ENCODE measurements at regions not wholly inside any gene's neighbourhood (a gene's known extent, or its start where the extent isn't known, plus 50 kb on each side); places are given as distances from the start of the nearest gene placed in this dataset.

- TF ChIP-seq CTCF (IDR thresholded peaks at IDR 0.05; ENCODE audit: unreplicated experiment), result no peak
- no peaks in the 10 kb centered on the region for H3K4me1 Mint-ChIP-seq (ENCODE audit: unreplicated experiment)
- no peak for DNase-seq (ENCODE audit: low spot score)
- H3K27ac Mint-ChIP-seq (ENCODE audit: unreplicated experiment), result no peak overlapping the region
- peaks cover 3% of the 10 kb centered on the region for H3K36me3 Mint-ChIP-seq (ENCODE audit: low read depth, unreplicated experiment)
- H3K27me3 Mint-ChIP-seq (ENCODE audit: unreplicated experiment), result no peaks in the 10 kb centered on the region
- H3K4me3 Mint-ChIP-seq (ENCODE audit: unreplicated experiment), result no peak overlapping the region
- peaks cover 2% of the 10 kb centered on the region for H3K9me3 Mint-ChIP-seq (ENCODE audit: unreplicated experiment)
These were observed 381.0 kb upstream of the BOD1L1 start for GRCh38 chr4:14008494-14008893.

- no peak overlapping the region for H3K4me3 Mint-ChIP-seq (ENCODE audit: unreplicated experiment)
- no peaks in the 10 kb centered on the region for H3K27me3 Mint-ChIP-seq (ENCODE audit: unreplicated experiment)
- no peaks in the 10 kb centered on the region for H3K9me3 Mint-ChIP-seq (ENCODE audit: unreplicated experiment)
- H3K27ac Mint-ChIP-seq (ENCODE audit: unreplicated experiment), result no peak overlapping the region
- DNase-seq (ENCODE audit: low spot score), result no peak
- no peaks in the 10 kb centered on the region for H3K4me1 Mint-ChIP-seq (ENCODE audit: unreplicated experiment)
- TF ChIP-seq CTCF (IDR thresholded peaks at IDR 0.05; ENCODE audit: unreplicated experiment), result no peak
- H3K36me3 Mint-ChIP-seq (ENCODE audit: low read depth, unreplicated experiment), result no peaks in the 10 kb centered on the region
These were observed 390.8 kb upstream of the BOD1L1 start for GRCh38 chr4:14018191-14018853.

- Mint-ChIP-seq H3K4me1 (ENCODE audit: unreplicated experiment) (no peaks in the 10 kb centered on the region), H3K9me3 (ENCODE audit: unreplicated experiment) (no peaks in the 10 kb centered on the region), H3K27me3 (ENCODE audit: unreplicated experiment) (no peaks in the 10 kb centered on the region), H3K36me3 (ENCODE audit: low read depth, unreplicated experiment) (no peaks in the 10 kb centered on the region), H3K27ac (ENCODE audit: unreplicated experiment) (no peak overlapping the region), H3K4me3 (ENCODE audit: unreplicated experiment) (no peak overlapping the region)
- TF ChIP-seq CTCF (IDR thresholded peaks at IDR 0.05; ENCODE audit: unreplicated experiment), result no peak
- no peak for DNase-seq (ENCODE audit: low spot score)
These were observed 394.9 kb upstream of the BOD1L1 start for GRCh38 chr4:14022456-14022855.

GRCh38 chr4:14023036-14023435 is 395.5 kb upstream of the BOD1L1 start:
- DNase-seq (ENCODE audit: low spot score), result no peak
- Mint-ChIP-seq H3K27ac (ENCODE audit: unreplicated experiment) (no peak overlapping the region), H3K9me3 (ENCODE audit: unreplicated experiment) (no peaks in the 10 kb centered on the region), H3K27me3 (ENCODE audit: unreplicated experiment) (no peaks in the 10 kb centered on the region), H3K4me3 (ENCODE audit: unreplicated experiment) (no peak overlapping the region), H3K36me3 (ENCODE audit: low read depth, unreplicated experiment) (no peaks in the 10 kb centered on the region), H3K4me1 (ENCODE audit: unreplicated experiment) (no peaks in the 10 kb centered on the region)
- no peak for TF ChIP-seq CTCF (IDR thresholded peaks at IDR 0.05; ENCODE audit: unreplicated experiment)

- no peak for TF ChIP-seq CTCF (IDR thresholded peaks at IDR 0.05; ENCODE audit: unreplicated experiment)
- Mint-ChIP-seq H3K27me3 (ENCODE audit: unreplicated experiment) (peaks cover 2% of the 10 kb centered on the region), H3K4me1 (ENCODE audit: unreplicated experiment) (no peaks in the 10 kb centered on the region), H3K9me3 (ENCODE audit: unreplicated experiment) (no peaks in the 10 kb centered on the region), H3K27ac (ENCODE audit: unreplicated experiment) (no peak overlapping the region), H3K36me3 (ENCODE audit: low read depth, unreplicated experiment) (no peaks in the 10 kb centered on the region), H3K4me3 (ENCODE audit: unreplicated experiment) (no peak overlapping the region)
- DNase-seq (ENCODE audit: low spot score), result no peak
These were observed 396.4 kb upstream of the BOD1L1 start for GRCh38 chr4:14023896-14024295.
